Peyer's patch (tissue), 4 donors: ENCODE measurements at regions not wholly inside any gene's neighbourhood (a gene's known extent, or its start where the extent isn't known, plus 50 kb on each side); places are given as distances from the start of the nearest gene placed in this dataset.

Source experiments
- DNase-seq, 3 donors: peaks; one replicate each; pipeline ENCODE4 v3.0.0-alpha.2; 2017 to 2019
- H3K27ac ChIP-seq, 4 donors: fragments of 200-600 bp; sonication (generic); one replicate each; pipeline ENCODE4 v1.5.1; 2016 to 2019
- H3K27me3 ChIP-seq, 2 donors: fragments of 200-600 bp; sonication (generic); one replicate each; pipeline ENCODE4 v1.5.1; 2019
- H3K36me3 ChIP-seq, 3 donors: fragments of 200-600 bp; sonication (generic); one replicate each; pipeline ENCODE4 v1.5.1; 2016 to 2019
- H3K4me1 ChIP-seq, 4 donors: fragments of 200-600 bp; sonication (generic); one replicate each; pipeline ENCODE4 v1.5.1; 2016 to 2019
- H3K4me3 ChIP-seq, 4 donors: fragments of 200-600 bp; sonication (generic); 1 replicate in 3 of 4; 2 replicates in 1 of 4; pipeline ENCODE4 v1.5.1; 2016 to 2019; ENCODE audit warnings: mild to moderate bottlenecking in 1 of 4
- H3K9me3 ChIP-seq, 4 donors: fragments of 200-600 bp; sonication (generic); one replicate each; pipeline ENCODE4 v1.5.1; 2016 to 2019; ENCODE audit warnings: mild to moderate bottlenecking in 1 of 4
- POLR2A ChIP-seq, 2 donors: fragments of 450-650 bp; IDR thresholded peaks; one replicate each; pipeline ENCODE4 v1.5.1; 2017; ENCODE audit warnings: antibody characterized with exemption in 2 of 2, mild to moderate bottlenecking in 2 of 2, moderate library complexity in 2 of 2
- TF ChIP-seq, protein P1 (sequence below), 6 experiments: fragments of 450-650 bp in 4 of 6; fragments of 200-600 bp in 2 of 6; sonication (generic) in 1 of 6; IDR thresholded peaks; one replicate each; pipeline ENCODE4 v1.5.1; 2017 to 2019; ENCODE audit warnings: antibody characterized with exemption in 6 of 6, mild to moderate bottlenecking in 3 of 6, moderate library complexity in 1 of 6

DNA sequence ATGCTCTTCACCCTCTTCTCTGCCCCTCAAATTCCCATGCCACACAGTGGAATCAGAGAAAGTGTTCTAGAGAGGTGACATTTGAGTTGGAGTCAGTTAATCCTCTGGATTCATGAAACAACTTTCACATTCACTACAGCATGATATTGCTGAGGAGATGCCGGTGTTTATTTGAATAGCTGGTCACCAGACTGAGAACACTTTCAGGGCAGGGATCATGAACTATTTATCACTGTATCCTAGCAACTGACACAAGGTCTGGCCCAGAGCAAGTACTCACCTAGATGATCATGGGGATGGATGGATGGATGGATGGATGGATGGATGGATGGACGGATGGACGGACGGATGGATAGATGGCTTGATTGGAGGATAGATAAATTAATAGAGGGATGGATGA lies 116.7 kb upstream of the ZMIZ1 start:
- Histone ChIP-seq H3K4me1 (peaks cover 0 to 7% (median 0%) of the 10 kb centered on the region in 4 donors), H3K4me3 (no peak overlapping the region), H3K27ac (peak overlapping the region in 1 of 4 donors; percentile 53), H3K9me3 (no peaks in the 10 kb centered on the region), H3K36me3 (no peaks in the 10 kb centered on the region), H3K27me3 (no peaks in the 10 kb centered on the region)
- no peak for TF ChIP-seq POLR2A (IDR thresholded peaks at IDR 0.05)
- TF ChIP-seq, protein P1, sequence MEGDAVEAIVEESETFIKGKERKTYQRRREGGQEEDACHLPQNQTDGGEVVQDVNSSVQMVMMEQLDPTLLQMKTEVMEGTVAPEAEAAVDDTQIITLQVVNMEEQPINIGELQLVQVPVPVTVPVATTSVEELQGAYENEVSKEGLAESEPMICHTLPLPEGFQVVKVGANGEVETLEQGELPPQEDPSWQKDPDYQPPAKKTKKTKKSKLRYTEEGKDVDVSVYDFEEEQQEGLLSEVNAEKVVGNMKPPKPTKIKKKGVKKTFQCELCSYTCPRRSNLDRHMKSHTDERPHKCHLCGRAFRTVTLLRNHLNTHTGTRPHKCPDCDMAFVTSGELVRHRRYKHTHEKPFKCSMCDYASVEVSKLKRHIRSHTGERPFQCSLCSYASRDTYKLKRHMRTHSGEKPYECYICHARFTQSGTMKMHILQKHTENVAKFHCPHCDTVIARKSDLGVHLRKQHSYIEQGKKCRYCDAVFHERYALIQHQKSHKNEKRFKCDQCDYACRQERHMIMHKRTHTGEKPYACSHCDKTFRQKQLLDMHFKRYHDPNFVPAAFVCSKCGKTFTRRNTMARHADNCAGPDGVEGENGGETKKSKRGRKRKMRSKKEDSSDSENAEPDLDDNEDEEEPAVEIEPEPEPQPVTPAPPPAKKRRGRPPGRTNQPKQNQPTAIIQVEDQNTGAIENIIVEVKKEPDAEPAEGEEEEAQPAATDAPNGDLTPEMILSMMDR (IDR thresholded peaks at IDR 0.05) = no peak
- DNase-seq = no peak

DNA sequence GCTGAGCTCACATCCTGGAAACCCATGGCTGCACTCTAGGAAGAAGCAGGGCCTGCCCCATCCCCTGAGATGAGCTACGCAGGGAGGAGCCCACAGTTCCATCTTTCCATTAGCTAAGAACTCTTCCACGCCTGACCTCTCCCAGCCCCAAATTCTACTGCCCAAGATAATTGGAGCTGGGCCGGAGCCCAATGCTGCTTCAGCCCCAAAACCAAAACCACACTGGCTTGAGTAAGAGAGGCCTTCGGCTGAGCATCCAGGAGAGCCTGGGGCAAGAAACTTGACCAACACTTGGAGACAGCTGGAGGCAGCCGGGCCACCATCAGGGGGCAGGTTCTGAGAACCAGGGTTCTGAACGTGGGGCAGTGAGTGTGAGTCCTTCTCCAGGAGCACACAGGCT lies 116.1 kb upstream of the ZMIZ1 start:
- Histone ChIP-seq H3K36me3 (no peaks in the 10 kb centered on the region), H3K4me3 (no peak overlapping the region), H3K27ac (peak overlapping the region in 3 of 4 donors; percentile 17 to 53 (median 51)), H3K4me1 (peaks cover 0 to 7% (median 0%) of the 10 kb centered on the region in 4 donors), H3K27me3 (no peaks in the 10 kb centered on the region), H3K9me3 (no peaks in the 10 kb centered on the region)
- DNase-seq = no peak
- no peak for TF ChIP-seq POLR2A (IDR thresholded peaks at IDR 0.05)
- TF ChIP-seq, protein P1 (IDR thresholded peaks at IDR 0.05) = no peak

DNA sequence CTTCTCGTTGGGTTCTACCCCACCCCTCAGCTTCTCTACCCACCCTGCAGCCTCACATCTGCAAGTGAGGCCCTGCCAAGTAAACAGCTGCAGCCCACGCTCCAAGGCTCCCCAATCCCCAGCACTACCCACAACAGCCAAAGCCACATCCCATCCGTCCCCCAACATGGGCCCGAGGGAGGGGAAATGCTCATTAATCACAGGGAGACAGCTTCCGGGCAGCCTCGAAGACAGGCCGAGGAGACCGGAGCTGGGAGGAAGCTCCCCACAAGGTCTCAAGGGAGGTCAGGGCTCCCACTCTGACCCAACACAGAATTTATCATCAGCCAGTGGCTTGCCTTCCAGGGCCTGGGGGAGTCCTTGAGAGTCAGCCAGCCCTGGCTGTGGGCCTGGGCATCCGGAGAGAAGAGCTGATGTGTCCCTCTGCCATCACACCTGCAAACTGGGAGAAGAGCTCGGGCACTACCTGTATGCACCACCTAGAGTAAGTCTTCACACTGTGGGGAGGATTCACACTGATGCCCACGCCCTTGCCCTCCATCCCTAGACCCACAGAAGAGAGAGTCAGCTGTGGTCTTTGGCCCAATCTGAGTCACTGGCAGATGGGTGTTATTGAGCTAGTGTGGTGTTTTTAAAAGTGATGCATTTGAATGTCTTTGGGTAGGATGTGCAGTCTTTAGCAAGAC lies 115.5 kb upstream of the ZMIZ1 start:
- TF ChIP-seq, protein P1 (IDR thresholded peaks at IDR 0.05) = no peak
- TF ChIP-seq POLR2A (IDR thresholded peaks at IDR 0.05) = no peak
- DNase-seq = no peak
- H3K36me3 ChIP-seq = no peaks in the 10 kb centered on the region
- H3K4me3 ChIP-seq = no peak overlapping the region
- H3K4me1 ChIP-seq = peaks cover 0 to 7% (median 0%) of the 10 kb centered on the region in 4 donors
- H3K27me3 ChIP-seq = no peaks in the 10 kb centered on the region
- H3K9me3 ChIP-seq = no peaks in the 10 kb centered on the region
- peak overlapping the region; percentile 17 to 53 (median 46) for H3K27ac ChIP-seq

DNA sequence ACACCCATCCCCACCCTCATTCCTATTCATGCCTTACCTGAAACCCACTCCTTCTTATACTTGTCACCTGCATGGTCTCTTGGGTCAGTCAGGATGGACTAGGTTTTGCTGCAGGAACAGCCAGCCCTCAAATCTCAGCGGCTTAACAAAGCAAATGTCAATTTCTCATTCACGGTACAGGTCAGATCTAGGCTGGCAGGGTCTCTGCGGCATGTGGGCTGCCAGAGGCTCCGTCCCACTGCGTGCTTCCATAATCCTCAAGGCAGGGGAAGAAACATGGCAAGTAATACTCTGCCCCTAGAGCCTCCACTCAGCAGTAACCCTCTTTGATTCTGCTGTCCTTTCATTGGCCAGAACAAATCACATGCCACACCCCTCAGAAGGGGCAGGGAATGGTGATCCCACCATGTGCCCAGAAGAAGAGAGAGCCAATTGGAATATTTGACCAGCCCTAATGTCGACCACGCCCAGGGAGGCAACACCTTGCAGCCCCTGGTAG lies 114.9 kb upstream of the ZMIZ1 start:
- Histone ChIP-seq H3K4me3 (no peak overlapping the region), H3K4me1 (peaks cover 0 to 7% (median 0%) of the 10 kb centered on the region in 4 donors), H3K36me3 (no peaks in the 10 kb centered on the region), H3K9me3 (no peaks in the 10 kb centered on the region), H3K27ac (peak overlapping the region in 1 of 4 donors; percentile 53), H3K27me3 (no peaks in the 10 kb centered on the region)
- TF ChIP-seq, protein P1 (IDR thresholded peaks at IDR 0.05) = no peak
- no peak for TF ChIP-seq POLR2A (IDR thresholded peaks at IDR 0.05)
- no peak for DNase-seq

DNA sequence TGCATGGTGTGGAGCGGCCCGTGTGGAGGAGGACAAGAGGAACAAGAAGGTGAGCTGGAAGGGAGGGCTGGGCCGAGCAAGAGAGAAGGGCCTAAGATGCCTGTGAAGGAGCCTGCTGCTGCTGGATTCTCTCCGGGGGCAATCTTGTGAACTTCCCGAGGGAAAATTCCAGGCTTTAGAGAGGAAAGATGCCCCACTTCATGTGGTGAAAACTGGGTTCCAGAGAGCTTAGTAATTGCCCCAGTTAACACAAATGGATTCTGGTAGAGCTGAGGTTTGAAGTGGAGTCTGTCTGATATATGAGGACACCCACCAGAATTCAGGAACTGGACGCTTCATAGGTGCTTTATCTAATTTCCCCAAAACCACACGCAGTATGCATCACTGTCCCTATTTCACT lies 114.1 kb upstream of the ZMIZ1 start:
- Histone ChIP-seq H3K4me3 (no peak overlapping the region), H3K36me3 (no peaks in the 10 kb centered on the region), H3K9me3 (no peaks in the 10 kb centered on the region), H3K27me3 (no peaks in the 10 kb centered on the region), H3K4me1 (peaks cover 0 to 7% (median 0%) of the 10 kb centered on the region in 4 donors), H3K27ac (no peak overlapping the region)
- TF ChIP-seq POLR2A (IDR thresholded peaks at IDR 0.05) = no peak
- TF ChIP-seq, protein P1 (IDR thresholded peaks at IDR 0.05) = no peak
- no peak for DNase-seq
